T-helper 17 cell (primary cell): ENCODE measurements at regions not wholly inside any gene's neighbourhood (a gene's known extent, or its start where the extent isn't known, plus 50 kb on each side); places are given as distances from the start of the nearest gene placed in this dataset.
"Not testable (repeated sequence)": the region's sequence is repeated elsewhere in the genome, so short reads cannot be mapped to it uniquely, and the experiment has no call there.

Experiments
- ATAC-seq: fragments of 150-1000 bp; cut with Tn5 transposase; 2 replicates; pipeline ENCODE4 v1.10.0; 2021; ENCODE audit warnings: mild to moderate bottlenecking, moderate library complexity
- DNase-seq, 3 donors: peaks; one replicate each; pipeline versions ENCODE4 v3.0.0 to v3.0.0-alpha.2; 2020 to 2021
- H3K9me3 ChIP-seq: one replicate; pipeline ENCODE4 v1.7.0; 2013; ENCODE audit warnings: low read length, mild to moderate bottlenecking; ENCODE audit not compliant: control insufficient read depth, poor library complexity, severe bottlenecking
- H3K27ac Mint-ChIP-seq: one replicate; pipeline ENCODE4 v1.8.0; 2022; ENCODE audit warnings: mild to moderate bottlenecking, moderate library complexity, mixed read lengths
- H3K27me3 Mint-ChIP-seq: one replicate; pipeline ENCODE4 v1.8.0; 2022; ENCODE audit warnings: mixed read lengths
- H3K36me3 Mint-ChIP-seq: one replicate; pipeline ENCODE4 v1.8.0; 2022; ENCODE audit warnings: low read depth, mixed read lengths
- H3K4me1 Mint-ChIP-seq: one replicate; pipeline ENCODE4 v1.8.0; 2022; ENCODE audit warnings: mild to moderate bottlenecking, mixed read lengths
- H3K4me3 Mint-ChIP-seq: one replicate; pipeline ENCODE4 v1.8.0; 2022; ENCODE audit warnings: mild to moderate bottlenecking, moderate library complexity, mixed read lengths

- DNase-seq (no peak), ATAC-seq (no peak)
- no peak overlapping the region for H3K27ac Mint-ChIP-seq
- H3K27me3 Mint-ChIP-seq, result no peaks in the 10 kb centered on the region
- H3K36me3 Mint-ChIP-seq, result no peaks in the 10 kb centered on the region
- no peaks in the 10 kb centered on the region for H3K4me1 Mint-ChIP-seq
- no peak overlapping the region for H3K4me3 Mint-ChIP-seq
- no peaks in the 10 kb centered on the region for H3K9me3 ChIP-seq
Observed at GRCh38 chr4:60443068-60443467, 757.1 kb upstream of the ADGRL3 start.

GRCh38 chr4:60443796-60444195 lies 756.3 kb upstream of the ADGRL3 start:
- H3K9me3 ChIP-seq, result no peaks in the 10 kb centered on the region
- ATAC-seq (no peak), DNase-seq (no peak)
- Mint-ChIP-seq H3K36me3 (no peaks in the 10 kb centered on the region), H3K27me3 (no peaks in the 10 kb centered on the region), H3K27ac (no peak overlapping the region), H3K4me1 (no peaks in the 10 kb centered on the region), H3K4me3 (no peak overlapping the region)

GRCh38 chr4:60450054-60450453 lies 750.1 kb upstream of the ADGRL3 start:
- no peak for ATAC-seq
- no peak overlapping the region for H3K27ac Mint-ChIP-seq
- no peaks in the 10 kb centered on the region for H3K4me1 Mint-ChIP-seq
- no peak for DNase-seq
- no peaks in the 10 kb centered on the region for H3K9me3 ChIP-seq
- H3K4me3 Mint-ChIP-seq, result no peak overlapping the region
- no peaks in the 10 kb centered on the region for H3K36me3 Mint-ChIP-seq
- H3K27me3 Mint-ChIP-seq, result no peaks in the 10 kb centered on the region

- no peaks in the 10 kb centered on the region for H3K27me3 Mint-ChIP-seq
- H3K27ac Mint-ChIP-seq, result no peak overlapping the region
- no peaks in the 10 kb centered on the region for H3K9me3 ChIP-seq
- H3K4me1 Mint-ChIP-seq, result no peaks in the 10 kb centered on the region
- DNase-seq (no peak), ATAC-seq (no peak)
- no peaks in the 10 kb centered on the region for H3K36me3 Mint-ChIP-seq
- H3K4me3 Mint-ChIP-seq, result no peak overlapping the region
Observed at GRCh38 chr4:60452266-60452665, 747.9 kb upstream of the ADGRL3 start.

GRCh38 chr4:60455380-60455779 lies 744.7 kb upstream of the ADGRL3 start:
- Mint-ChIP-seq H3K4me1 (no peaks in the 10 kb centered on the region), H3K27ac (no peak overlapping the region), H3K27me3 (no peaks in the 10 kb centered on the region), H3K4me3 (no peak overlapping the region), H3K36me3 (no peaks in the 10 kb centered on the region)
- no peak for ATAC-seq
- DNase-seq, result no peak
- no peaks in the 10 kb centered on the region for H3K9me3 ChIP-seq

- no peaks in the 10 kb centered on the region for H3K4me1 Mint-ChIP-seq
- ATAC-seq (no peak), DNase-seq (no peak)
- H3K9me3 ChIP-seq, result no peaks in the 10 kb centered on the region
- no peaks in the 10 kb centered on the region for H3K27me3 Mint-ChIP-seq
- H3K36me3 Mint-ChIP-seq, result no peaks in the 10 kb centered on the region
- H3K27ac Mint-ChIP-seq, result no peak overlapping the region
- no peak overlapping the region for H3K4me3 Mint-ChIP-seq
Observed at GRCh38 chr4:60461551-60461950, 738.6 kb upstream of the ADGRL3 start.

GRCh38 chr4:60463857-60464502 lies 736.1 kb upstream of the ADGRL3 start:
- H3K27ac Mint-ChIP-seq, result no peak overlapping the region
- H3K9me3 ChIP-seq, result no peaks in the 10 kb centered on the region
- no peak overlapping the region for H3K4me3 Mint-ChIP-seq
- no peaks in the 10 kb centered on the region for H3K27me3 Mint-ChIP-seq
- no peaks in the 10 kb centered on the region for H3K36me3 Mint-ChIP-seq
- no peaks in the 10 kb centered on the region for H3K4me1 Mint-ChIP-seq
- ATAC-seq (no peak), DNase-seq (no peak)

- H3K36me3 Mint-ChIP-seq, result no peaks in the 10 kb centered on the region
- H3K4me1 Mint-ChIP-seq, result no peaks in the 10 kb centered on the region
- no peaks in the 10 kb centered on the region for H3K9me3 ChIP-seq
- H3K27ac Mint-ChIP-seq, result no peak overlapping the region
- ATAC-seq, result no peak
- no peak for DNase-seq
- no peak overlapping the region for H3K4me3 Mint-ChIP-seq
- no peaks in the 10 kb centered on the region for H3K27me3 Mint-ChIP-seq
Observed at GRCh38 chr4:60482921-60483351, 717.2 kb upstream of the ADGRL3 start.

GRCh38 chr4:60485276-60485675 lies 714.9 kb upstream of the ADGRL3 start:
- Mint-ChIP-seq H3K27ac (no peak overlapping the region), H3K27me3 (no peaks in the 10 kb centered on the region), H3K36me3 (no peaks in the 10 kb centered on the region), H3K4me1 (no peaks in the 10 kb centered on the region), H3K4me3 (no peak overlapping the region)
- DNase-seq (no peak), ATAC-seq (no peak)
- H3K9me3 ChIP-seq, result no peaks in the 10 kb centered on the region

GRCh38 chr4:60487118-60487761 lies 712.9 kb upstream of the ADGRL3 start:
- H3K27ac Mint-ChIP-seq, H3K4me3 Mint-ChIP-seq, H3K9me3 ChIP-seq, H3K36me3 Mint-ChIP-seq, H3K4me1 Mint-ChIP-seq, ATAC-seq, DNase-seq, H3K27me3 Mint-ChIP-seq: not testable (repeated sequence)

- Mint-ChIP-seq H3K4me1 (no peaks in the 10 kb centered on the region), H3K36me3 (no peaks in the 10 kb centered on the region), H3K27me3 (no peaks in the 10 kb centered on the region), H3K27ac (no peak overlapping the region), H3K4me3 (no peak overlapping the region)
- DNase-seq (no peak), ATAC-seq (no peak)
- H3K9me3 ChIP-seq, result no peaks in the 10 kb centered on the region
Observed at GRCh38 chr4:60500810-60501209, 699.3 kb upstream of the ADGRL3 start.

GRCh38 chr4:60502733-60503132 lies 697.4 kb upstream of the ADGRL3 start:
- no peak for ATAC-seq
- no peaks in the 10 kb centered on the region for H3K27me3 Mint-ChIP-seq
- no peak overlapping the region for H3K4me3 Mint-ChIP-seq
- H3K27ac Mint-ChIP-seq, result no peak overlapping the region
- no peaks in the 10 kb centered on the region for H3K4me1 Mint-ChIP-seq
- no peak for DNase-seq
- no peaks in the 10 kb centered on the region for H3K36me3 Mint-ChIP-seq
- no peaks in the 10 kb centered on the region for H3K9me3 ChIP-seq

- ATAC-seq (no peak), DNase-seq (no peak)
- H3K9me3 ChIP-seq, result no peaks in the 10 kb centered on the region
- H3K27ac Mint-ChIP-seq, result no peak overlapping the region
- no peaks in the 10 kb centered on the region for H3K27me3 Mint-ChIP-seq
- H3K36me3 Mint-ChIP-seq, result no peaks in the 10 kb centered on the region
- no peak overlapping the region for H3K4me3 Mint-ChIP-seq
- no peaks in the 10 kb centered on the region for H3K4me1 Mint-ChIP-seq
Observed at GRCh38 chr4:60506061-60506460, 694.1 kb upstream of the ADGRL3 start.

GRCh38 chr4:60522265-60522664 lies 677.9 kb upstream of the ADGRL3 start:
- DNase-seq (no peak), ATAC-seq (no peak)
- no peaks in the 10 kb centered on the region for H3K27me3 Mint-ChIP-seq
- H3K4me3 Mint-ChIP-seq, result no peak overlapping the region
- H3K4me1 Mint-ChIP-seq, result no peaks in the 10 kb centered on the region
- H3K36me3 Mint-ChIP-seq, result no peaks in the 10 kb centered on the region
- H3K9me3 ChIP-seq, result no peaks in the 10 kb centered on the region
- H3K27ac Mint-ChIP-seq, result no peak overlapping the region
